ENCODE measurements at regions not wholly inside any gene's neighbourhood (a gene's known extent, or its start where the extent isn't known, plus 50 kb on each side); places are given as distances from the start of the nearest gene placed in this dataset.

DNA sequence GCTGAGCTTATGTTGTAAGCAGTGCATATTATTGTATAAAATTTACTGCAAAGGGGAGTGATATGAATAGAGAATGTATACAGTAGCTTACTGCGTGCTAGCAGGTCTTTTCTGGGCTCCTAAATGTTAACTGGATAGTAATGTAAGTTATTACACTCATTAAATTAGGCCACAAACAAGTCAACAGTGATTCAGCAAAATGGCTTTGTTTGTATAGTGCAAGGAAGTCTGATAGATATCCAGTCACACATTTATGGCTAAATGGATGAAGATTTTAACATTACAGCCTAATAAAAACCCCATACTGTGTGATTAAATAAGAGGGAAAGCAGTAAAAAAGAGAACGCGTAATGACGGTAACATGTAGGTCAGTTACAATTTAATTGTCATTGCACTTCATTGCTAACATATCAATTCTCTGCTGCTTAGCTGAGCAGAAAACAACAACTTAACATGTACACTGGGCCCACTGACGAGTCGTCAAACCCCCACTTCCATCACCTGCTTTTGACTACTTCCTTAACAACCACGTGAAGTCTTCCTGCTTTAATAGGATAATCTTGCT lies 665.0 kb upstream of the FANCL start:
- TF ChIP-seq SP1 (IDR thresholded peaks at IDR 0.05), result no peak
- TF ChIP-seq, protein P1, sequence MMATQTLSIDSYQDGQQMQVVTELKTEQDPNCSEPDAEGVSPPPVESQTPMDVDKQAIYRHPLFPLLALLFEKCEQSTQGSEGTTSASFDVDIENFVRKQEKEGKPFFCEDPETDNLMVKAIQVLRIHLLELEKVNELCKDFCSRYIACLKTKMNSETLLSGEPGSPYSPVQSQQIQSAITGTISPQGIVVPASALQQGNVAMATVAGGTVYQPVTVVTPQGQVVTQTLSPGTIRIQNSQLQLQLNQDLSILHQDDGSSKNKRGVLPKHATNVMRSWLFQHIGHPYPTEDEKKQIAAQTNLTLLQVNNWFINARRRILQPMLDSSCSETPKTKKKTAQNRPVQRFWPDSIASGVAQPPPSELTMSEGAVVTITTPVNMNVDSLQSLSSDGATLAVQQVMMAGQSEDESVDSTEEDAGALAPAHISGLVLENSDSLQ (IDR thresholded peaks at IDR 0.05), result peak; percentile 82
- TF ChIP-seq SUZ12 (IDR thresholded peaks at IDR 0.05), result no peak
- TF ChIP-seq FOXM1 (IDR thresholded peaks at IDR 0.05; ENCODE audit: borderline replicate concordance), result no peak
- TF ChIP-seq ZNF384 (IDR thresholded peaks at IDR 0.05), result no peak
- peak; percentile 99 for TF ChIP-seq ARNT (IDR thresholded peaks at IDR 0.05)
- TF ChIP-seq HDGF (IDR thresholded peaks at IDR 0.05; ENCODE audit: borderline replicate concordance), result no peak
- TF ChIP-seq TARDBP (IDR thresholded peaks at IDR 0.05), result no peak
- TF ChIP-seq L3MBTL2 (conservative IDR thresholded peaks at IDR 0.05), result no peak
- no peak for TF ChIP-seq BHLHE40 (IDR thresholded peaks at IDR 0.05; ENCODE audit: borderline replicate concordance)
- peak; percentile 77 for TF ChIP-seq FOXA1 (IDR thresholded peaks at IDR 0.05)
- TF ChIP-seq LEF1 (IDR thresholded peaks at IDR 0.05; ENCODE audit: borderline replicate concordance), result no peak

Measured in HEK293T (cell line).